Activated naive CD4-positive, alpha-beta T cell (primary cell): ENCODE measurements at regions not wholly inside any gene's neighbourhood (a gene's known extent, or its start where the extent isn't known, plus 50 kb on each side); places are given as distances from the start of the nearest gene placed in this dataset.
"Not testable (repeated sequence)": the region's sequence is repeated elsewhere in the genome, so short reads cannot be mapped to it uniquely, and the experiment has no call there.

Source experiments
- DNase-seq, 4 experiments: peaks; one replicate each; lab custom pipeline; 2025; lab: John Stamatoyannopoulos, UW

DNA sequence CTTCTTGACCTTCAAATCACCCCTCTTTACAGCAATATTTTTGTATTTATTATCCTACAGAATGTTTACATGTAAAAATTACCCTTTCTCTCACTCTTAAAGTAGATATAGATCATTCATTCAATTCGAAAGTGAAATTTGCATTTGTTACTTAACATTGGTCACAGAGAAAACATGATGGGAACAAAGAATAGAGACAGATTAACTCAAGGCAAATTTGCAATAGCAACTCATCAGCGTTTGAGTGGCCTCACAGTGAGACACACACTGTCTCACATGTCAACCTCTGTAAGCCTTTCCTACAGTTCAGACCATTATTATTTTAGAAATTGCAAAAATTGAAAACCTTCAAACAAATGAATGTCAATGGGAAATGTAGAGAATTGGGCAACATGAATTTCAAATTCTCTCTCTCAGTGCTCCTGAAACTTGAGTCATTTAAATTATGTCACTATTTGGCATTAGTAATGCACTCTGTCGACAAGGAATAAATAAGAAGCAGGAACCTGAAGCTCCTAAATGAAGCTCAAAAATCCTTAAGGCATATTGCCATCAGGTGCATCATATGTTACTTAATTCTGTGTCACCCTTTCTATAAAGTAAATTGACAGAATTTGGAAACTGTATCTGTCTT is 148.3 kb upstream of the ANXA10 start:
- DNase-seq, result no peak

DNA sequence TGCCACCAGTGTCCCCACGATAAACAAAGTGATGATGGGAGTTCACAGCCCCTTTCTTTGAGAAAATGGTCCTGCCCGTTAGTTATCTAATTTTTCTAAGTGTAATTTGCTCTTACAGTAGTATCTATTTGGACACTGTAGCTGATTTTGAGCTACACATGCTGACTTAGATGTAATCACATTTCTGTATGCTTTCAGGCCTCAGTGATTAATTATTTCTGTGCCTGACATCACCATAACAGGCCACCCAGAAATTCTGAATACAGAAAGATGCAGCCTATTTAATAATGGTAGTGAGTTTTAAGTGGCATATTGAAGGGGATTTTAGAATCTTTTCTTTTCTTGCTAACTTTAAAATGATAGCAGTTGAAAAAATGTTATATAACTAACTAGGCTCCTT is 147.6 kb upstream of the ANXA10 start:
- no peak for DNase-seq

DNA sequence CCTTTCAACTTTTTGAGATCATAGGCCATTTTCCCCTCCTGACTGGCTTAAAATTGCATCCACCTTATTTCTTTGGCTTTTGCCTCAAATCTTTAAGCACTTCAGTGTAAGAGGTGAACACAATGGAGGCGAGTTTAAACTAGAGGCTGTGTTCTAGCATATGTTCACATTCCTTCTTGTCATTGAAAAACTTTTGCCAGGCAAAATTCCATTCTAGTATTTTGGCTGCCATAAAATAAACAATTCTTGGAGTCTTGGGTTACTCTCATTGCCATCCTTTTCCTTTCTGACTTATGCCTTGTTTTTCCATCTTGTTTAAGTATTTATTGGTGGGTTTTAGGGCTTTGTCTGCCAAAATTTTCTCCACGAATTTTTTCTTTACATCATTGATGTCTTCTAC is 137.3 kb upstream of the ANXA10 start:
- no peak for DNase-seq

DNA sequence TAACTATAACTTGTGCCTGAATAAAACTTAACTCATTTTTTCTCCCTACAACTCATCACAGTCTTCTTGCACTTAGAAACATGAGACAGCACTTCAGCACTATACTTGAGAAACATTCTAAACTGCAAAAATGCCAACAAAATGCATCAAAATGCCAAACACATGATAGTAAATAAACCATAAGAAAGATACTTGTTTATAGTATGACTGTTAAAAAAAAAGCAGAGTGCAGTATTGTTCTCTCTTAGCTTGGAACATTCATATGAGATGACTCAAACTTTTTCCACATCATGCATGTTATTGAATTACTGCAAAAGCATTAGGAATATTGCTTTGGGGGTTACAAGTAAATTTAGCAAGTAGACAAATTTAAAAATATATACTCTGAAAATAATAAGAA is 135.7 kb upstream of the ANXA10 start:
- no peak for DNase-seq

- DNase-seq, result no peak
Measured at GRCh38 chr4:167964766-167965373, 127.5 kb upstream of the ANXA10 start.

- no peak for DNase-seq
Measured at GRCh38 chr4:167966143-167966542, 126.2 kb upstream of the ANXA10 start.

GRCh38 chr4:167973513-167973912 is 118.8 kb upstream of the ANXA10 start:
- DNase-seq, result no peak

- no peak for DNase-seq
Measured at GRCh38 chr4:167985565-167985964, 106.8 kb upstream of the ANXA10 start.

- DNase-seq, result no peak
Measured at GRCh38 chr4:167986044-167986443, 106.3 kb upstream of the ANXA10 start.

DNA sequence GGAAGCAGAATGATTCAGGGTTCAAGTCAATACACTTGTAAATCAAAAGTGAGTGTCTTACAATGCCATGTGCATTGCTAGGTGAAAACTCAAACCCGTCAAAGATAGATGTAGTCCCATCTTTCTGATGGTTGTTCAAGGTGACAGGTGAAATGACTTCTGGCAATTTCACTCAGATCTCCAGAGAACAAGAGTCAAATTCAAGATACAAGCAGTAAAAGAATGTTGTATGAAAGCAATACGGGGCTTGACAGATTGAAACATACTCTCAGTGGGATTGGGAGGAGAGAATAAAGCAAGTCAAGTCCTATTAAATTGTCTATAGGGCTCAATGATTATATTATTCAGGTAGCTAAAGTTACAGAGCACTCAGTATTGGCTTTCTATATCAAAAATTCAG is 105.1 kb upstream of the ANXA10 start:
- DNase-seq, result no peak

GRCh38 chr4:167989815-167990214 is 102.5 kb upstream of the ANXA10 start:
- no peak for DNase-seq

DNA sequence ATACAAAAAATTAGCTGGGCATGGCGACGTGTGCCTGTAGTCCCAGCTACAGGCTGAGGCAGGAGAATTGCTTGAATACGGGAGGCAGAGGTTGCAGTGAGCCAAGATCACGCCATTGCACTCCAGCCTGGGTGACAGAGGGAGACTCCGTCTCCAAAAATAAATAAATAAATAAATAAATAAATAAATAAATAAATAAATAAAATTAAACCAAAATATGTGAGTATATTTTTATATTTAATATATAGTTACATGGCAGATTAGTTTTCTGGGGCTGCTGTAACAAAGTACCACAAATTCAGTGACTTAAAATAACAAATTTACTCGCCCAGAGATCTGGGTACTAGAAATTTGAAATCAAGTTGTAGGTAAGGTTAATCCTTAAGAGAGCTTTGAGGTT is 84.2 kb upstream of the ANXA10 start:
- DNase-seq, result not testable (repeated sequence)

DNA sequence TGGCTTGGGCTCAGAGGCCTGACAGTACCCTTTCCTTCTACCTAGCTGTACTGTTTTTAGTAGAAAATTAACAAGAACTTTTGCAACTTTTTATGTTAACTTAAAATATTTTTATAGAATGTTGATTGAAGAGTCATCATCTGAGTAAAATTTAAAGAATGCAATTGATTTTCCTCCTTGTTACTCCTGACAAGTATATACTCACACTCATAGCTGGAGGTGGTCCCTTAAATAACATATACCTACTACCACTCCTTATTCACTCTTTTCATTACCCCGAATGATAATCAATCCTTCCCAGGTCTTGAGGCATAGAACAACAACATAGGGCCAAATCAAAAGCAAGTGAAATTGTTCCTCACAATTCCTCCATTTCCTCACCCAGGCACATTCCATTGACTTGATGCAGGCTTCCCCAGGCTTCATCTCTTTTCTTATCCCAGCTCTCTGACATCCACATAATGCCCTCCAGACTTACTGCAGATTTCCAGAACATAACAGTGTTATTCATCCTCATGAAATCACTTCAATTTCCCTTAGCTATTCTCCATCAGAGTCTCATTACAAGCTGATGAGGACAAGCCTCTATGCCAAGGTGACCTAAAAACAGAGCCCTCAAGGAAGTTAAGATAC is 73.2 kb upstream of the ANXA10 start:
- no peak for DNase-seq

DNA sequence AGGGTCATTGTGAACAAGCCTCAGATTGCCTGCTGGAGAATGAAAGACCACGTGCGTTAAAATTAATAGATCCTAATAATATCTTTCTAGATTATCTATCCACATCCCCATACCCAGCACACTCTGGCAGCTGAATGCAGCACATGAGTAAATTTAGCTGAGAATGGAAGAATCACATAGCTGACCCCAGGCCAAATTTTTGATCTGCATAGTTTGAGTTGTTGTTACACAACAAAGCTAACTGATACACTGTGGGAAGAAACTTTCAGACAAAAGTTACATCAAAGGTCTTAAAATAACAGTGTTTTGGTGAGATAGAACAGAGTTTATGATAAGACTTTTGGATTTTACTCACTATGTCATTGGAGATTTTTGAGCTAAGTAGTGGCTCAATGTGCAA is 72.4 kb upstream of the ANXA10 start:
- DNase-seq, result no peak

DNA sequence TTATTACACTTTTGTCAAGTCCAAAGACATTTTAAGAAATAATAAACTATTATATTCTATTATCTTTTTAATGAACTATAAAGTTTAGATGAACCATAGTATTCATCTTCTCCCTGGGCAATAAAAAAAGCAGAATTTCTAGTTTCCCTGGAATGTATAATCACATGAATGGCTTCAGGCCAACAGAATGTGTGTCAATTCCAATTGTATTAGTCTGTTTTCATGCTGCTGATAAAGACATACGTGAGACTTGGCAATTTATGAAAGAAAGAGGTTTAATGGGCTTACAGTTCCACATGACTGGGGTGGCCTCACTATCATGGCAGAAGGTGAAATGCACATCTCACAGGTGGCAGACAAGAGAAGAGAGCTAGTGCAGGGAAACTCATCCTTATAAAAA is 70.7 kb upstream of the ANXA10 start:
- DNase-seq, result no peak

- DNase-seq, result no peak
Measured at GRCh38 chr4:168028568-168028967, 63.8 kb upstream of the ANXA10 start.

- no peak for DNase-seq
Measured at GRCh38 chr4:168028970-168029597, 63.3 kb upstream of the ANXA10 start.

DNA sequence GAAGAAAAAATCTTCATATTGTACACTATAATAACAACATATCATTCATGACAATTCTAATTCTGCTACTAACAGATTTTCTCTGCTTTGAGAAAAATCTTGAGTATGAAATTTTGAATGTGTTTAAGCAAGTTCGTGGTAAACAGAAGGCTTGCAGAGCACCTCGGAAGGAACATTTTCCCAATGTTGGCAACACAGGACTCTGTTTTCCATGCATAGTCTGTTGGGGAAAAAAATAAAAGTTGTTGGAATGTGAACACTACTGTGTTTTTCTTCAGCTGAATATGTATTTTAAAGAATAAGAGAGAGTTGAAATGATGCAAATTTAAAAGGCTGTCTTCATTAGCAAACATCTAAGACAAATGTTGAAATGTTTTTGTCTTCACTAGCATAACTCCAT is 54.7 kb upstream of the ANXA10 start:
- no peak for DNase-seq

- no peak for DNase-seq
Measured at GRCh38 chr4:168039593-168039992, 52.7 kb upstream of the ANXA10 start.
